IPS-15b (cell line): ENCODE measurements at regions not wholly inside any gene's neighbourhood (a gene's known extent, or its start where the extent isn't known, plus 50 kb on each side); places are given as distances from the start of the nearest gene placed in this dataset.
"Not testable (repeated sequence)": the region's sequence is repeated elsewhere in the genome, so short reads cannot be mapped to it uniquely, and the experiment has no call there.

Experiments used
- H3K27me3 ChIP-seq: one replicate; pipeline ENCODE4 v1.6.1; 2013; ENCODE audit warnings: low read length; ENCODE audit not compliant: control insufficient read depth, insufficient read depth
- H3K36me3 ChIP-seq: one replicate; pipeline ENCODE4 v1.6.1; 2013; ENCODE audit warnings: low read length; ENCODE audit not compliant: control insufficient read depth, insufficient read depth
- H3K4me1 ChIP-seq: one replicate; pipeline ENCODE4 v1.6.1; 2013; ENCODE audit warnings: mild to moderate bottlenecking, low read length; ENCODE audit not compliant: control insufficient read depth, insufficient read depth
- H3K4me3 ChIP-seq: one replicate; pipeline ENCODE4 v1.5.1; 2013; ENCODE audit warnings: low read depth, low read length
- H3K9ac ChIP-seq: one replicate; pipeline ENCODE4 v1.6.1; 2013; ENCODE audit warnings: low read depth, mild to moderate bottlenecking, low read length
- H3K9me3 ChIP-seq: one replicate; pipeline ENCODE4 v1.6.1; 2013; ENCODE audit warnings: mild to moderate bottlenecking, low read length; ENCODE audit not compliant: control insufficient read depth, insufficient read depth

DNA sequence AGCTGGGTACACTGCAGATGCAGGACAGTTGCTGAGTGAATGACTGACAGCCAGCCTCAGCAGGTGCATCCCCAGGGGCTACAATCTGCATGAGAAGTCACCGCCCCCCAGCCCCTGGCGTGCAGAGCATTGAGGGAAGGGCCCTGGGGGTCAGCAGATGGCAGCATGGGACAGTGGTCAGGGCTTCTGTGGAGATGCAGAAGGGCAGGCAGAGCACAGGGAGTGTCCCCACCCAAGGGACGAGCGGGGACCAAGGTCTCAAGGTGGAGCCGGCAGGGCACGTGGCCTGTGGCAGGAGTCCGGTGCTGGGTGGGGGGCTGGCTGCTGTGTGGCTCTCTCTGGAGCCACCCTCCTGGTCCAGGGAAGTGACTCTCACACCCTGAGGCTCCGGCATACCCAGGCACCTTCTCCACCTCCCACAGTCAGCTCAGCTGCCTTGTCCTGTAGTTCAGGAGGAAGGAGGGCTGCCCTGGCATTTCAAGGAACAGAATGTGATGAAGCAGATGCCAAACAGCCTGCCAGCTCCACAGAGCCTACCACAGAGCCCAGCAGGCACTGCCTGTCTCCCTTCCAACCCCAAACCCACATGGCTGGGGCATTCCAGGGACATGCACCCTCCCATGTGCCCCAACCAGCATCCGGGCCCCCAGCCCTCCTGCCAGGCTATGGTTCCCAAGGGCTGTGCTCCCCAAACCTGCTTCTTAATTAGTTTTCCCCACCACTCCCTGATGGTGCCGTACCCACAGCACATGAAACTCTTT, 114.5 kb downstream of the TMEM130 start:
- Histone ChIP-seq H3K9ac (no peak overlapping the region), H3K27me3 (no peaks in the 10 kb centered on the region), H3K4me3 (no peak overlapping the region)

DNA sequence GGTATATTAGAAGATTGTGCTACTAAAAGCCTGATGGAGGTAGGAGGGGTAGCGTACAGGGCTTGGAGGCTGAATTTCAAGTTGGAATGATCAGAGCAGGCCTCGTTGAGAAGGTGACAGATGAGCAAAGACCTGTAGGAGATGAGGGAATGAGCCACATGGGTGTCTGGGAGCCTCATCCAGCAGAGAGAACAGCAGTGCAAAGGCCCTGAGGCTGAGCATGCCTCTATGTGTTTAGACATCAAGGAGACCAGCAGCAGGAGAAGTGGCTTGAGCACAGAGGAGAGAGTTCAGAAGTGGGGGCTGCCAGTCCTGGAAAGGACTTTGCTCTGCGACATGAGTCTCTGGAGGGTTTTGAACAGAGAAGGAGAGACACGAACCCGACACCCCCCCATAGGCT, 111.7 kb downstream of the TMEM130 start:
- Histone ChIP-seq H3K9ac (no peak overlapping the region), H3K4me3 (no peak overlapping the region), H3K4me1 (no peaks in the 10 kb centered on the region), H3K27me3 (no peaks in the 10 kb centered on the region), H3K36me3 (no peaks in the 10 kb centered on the region), H3K9me3 (no peaks in the 10 kb centered on the region)

More for the DNA sequence above, 114.5 kb downstream of the TMEM130 start:
- Histone ChIP-seq H3K36me3 (no peaks in the 10 kb centered on the region), H3K4me1 (no peaks in the 10 kb centered on the region), H3K9me3 (no peaks in the 10 kb centered on the region)

GRCh38 chr7:98760201-98760651, 109.6 kb downstream of the TMEM130 start:
- Histone ChIP-seq H3K4me1 (no peaks in the 10 kb centered on the region), H3K27me3 (no peaks in the 10 kb centered on the region), H3K36me3 (no peaks in the 10 kb centered on the region), H3K9ac (no peak overlapping the region), H3K9me3 (no peaks in the 10 kb centered on the region), H3K4me3 (no peak overlapping the region)

DNA sequence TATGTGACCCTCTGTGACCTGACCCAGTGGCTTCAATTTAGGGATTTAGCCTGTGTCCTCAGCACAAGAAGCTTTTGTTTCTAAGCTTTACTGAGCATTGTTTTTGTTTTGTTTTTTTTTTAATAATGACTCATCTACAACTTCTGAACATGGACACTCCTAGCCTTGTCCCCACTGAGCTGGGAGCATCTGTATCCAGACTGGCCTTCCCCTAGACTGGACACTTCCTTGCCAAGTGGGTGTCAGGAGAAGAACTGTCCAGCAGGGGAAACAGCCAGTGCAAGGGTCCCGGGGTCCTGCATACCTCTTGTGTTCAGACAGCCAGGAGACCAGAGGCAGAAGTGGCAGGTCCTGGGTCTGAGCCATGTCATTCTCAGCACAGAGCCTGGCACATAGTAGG, 108.6 kb downstream of the TMEM130 start:
- Histone ChIP-seq H3K9ac (no peak overlapping the region), H3K9me3 (no peaks in the 10 kb centered on the region), H3K4me1 (no peaks in the 10 kb centered on the region), H3K4me3 (no peak overlapping the region), H3K36me3 (no peaks in the 10 kb centered on the region), H3K27me3 (no peaks in the 10 kb centered on the region)

DNA sequence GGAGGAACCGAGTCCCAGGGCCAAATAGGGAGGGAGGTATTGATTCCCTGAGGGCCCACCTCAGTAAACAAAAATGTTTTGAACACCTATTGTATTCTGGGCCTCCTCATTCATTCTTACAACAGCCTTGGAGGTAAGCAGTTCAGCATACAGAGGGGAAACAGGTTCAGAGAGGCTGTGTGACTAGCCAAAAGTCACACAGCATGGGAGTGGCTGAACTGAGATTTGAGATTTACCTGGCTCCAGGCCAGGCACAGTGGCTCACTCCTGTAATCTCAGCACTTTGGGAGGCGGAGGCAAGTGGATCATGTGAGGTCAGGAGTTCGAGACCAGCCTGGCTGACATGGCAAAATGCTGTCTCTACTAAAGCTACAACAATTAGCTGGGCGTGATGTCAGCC, 107.2 kb downstream of the TMEM130 start:
- Histone ChIP-seq H3K4me1 (no peaks in the 10 kb centered on the region), H3K9me3 (no peaks in the 10 kb centered on the region), H3K9ac (no peak overlapping the region), H3K4me3 (no peak overlapping the region), H3K36me3 (no peaks in the 10 kb centered on the region), H3K27me3 (no peaks in the 10 kb centered on the region)

- no peaks in the 10 kb centered on the region for H3K27me3 ChIP-seq
- no peaks in the 10 kb centered on the region for H3K4me1 ChIP-seq
- H3K36me3 ChIP-seq = no peaks in the 10 kb centered on the region
- H3K4me3 ChIP-seq = no peak overlapping the region
- no peak overlapping the region for H3K9ac ChIP-seq
- no peaks in the 10 kb centered on the region for H3K9me3 ChIP-seq
Observed at GRCh38 chr7:98763441-98763840, 106.4 kb downstream of the TMEM130 start.

DNA sequence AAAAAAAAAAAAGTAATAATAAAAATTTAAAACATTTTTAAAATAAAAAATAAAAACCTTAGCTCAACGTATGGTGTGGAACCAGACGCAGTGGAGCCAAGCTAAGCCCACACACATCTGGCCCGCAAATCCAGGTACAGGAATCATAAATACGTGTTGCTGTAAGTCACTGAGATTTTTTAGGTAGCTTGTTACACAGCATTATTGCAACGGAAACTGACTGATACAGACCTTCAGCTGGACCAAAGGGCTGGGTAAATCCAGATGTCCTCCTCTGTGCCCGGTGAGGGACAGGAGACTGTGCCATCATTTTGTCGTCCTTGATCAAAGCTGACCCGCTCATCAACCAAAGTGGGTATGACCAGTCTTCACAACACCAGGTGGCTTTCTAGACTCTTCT, 104.9 kb downstream of the TMEM130 start:
- H3K9ac ChIP-seq = no peak overlapping the region
- no peaks in the 10 kb centered on the region for H3K27me3 ChIP-seq
- no peaks in the 10 kb centered on the region for H3K36me3 ChIP-seq

GRCh38 chr7:98770085-98770484, 99.7 kb downstream of the TMEM130 start:
- H3K4me1 ChIP-seq = peaks cover 11% of the 10 kb centered on the region
- H3K27me3 ChIP-seq, H3K4me3 ChIP-seq, H3K9me3 ChIP-seq, H3K36me3 ChIP-seq, H3K9ac ChIP-seq: not testable (repeated sequence)

More for the DNA sequence above, 104.9 kb downstream of the TMEM130 start:
- no peaks in the 10 kb centered on the region for H3K9me3 ChIP-seq
- no peaks in the 10 kb centered on the region for H3K4me1 ChIP-seq
- H3K4me3 ChIP-seq = no peak overlapping the region

DNA sequence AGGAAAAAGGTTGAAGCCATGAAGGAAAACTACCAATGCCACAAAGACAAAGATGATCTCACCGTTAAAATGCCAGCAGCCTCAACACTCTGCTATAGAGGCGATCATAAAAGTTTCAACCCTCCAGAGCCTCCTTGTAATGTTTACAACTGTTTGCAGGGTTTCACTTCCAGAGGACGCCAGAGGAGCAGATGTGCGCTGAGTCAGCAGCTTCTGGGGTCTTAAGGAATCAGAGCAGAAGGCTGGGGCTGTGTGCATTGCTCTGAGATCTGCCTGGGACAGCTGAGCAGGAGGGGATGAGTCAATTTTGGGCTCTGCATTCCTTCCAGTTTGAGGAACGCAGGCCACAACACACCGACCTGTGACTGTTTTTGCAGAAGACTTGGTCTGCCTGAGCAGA, 98.3 kb downstream of the TMEM130 start:
- H3K4me3 ChIP-seq = peak overlapping the region; percentile 30
- no peak overlapping the region for H3K9ac ChIP-seq

GRCh38 chr7:98771941-98772603, 97.7 kb downstream of the TMEM130 start:
- no peaks in the 10 kb centered on the region for H3K27me3 ChIP-seq
- H3K9me3 ChIP-seq = no peaks in the 10 kb centered on the region
- H3K4me3 ChIP-seq = peak overlapping the region; percentile 30
- no peak overlapping the region for H3K9ac ChIP-seq
- H3K4me1 ChIP-seq = peaks cover 11% of the 10 kb centered on the region
- H3K36me3 ChIP-seq = no peaks in the 10 kb centered on the region

More for the DNA sequence above, 98.3 kb downstream of the TMEM130 start:
- Histone ChIP-seq H3K4me1 (peaks cover 11% of the 10 kb centered on the region), H3K36me3 (no peaks in the 10 kb centered on the region), H3K9me3 (no peaks in the 10 kb centered on the region), H3K27me3 (no peaks in the 10 kb centered on the region)

DNA sequence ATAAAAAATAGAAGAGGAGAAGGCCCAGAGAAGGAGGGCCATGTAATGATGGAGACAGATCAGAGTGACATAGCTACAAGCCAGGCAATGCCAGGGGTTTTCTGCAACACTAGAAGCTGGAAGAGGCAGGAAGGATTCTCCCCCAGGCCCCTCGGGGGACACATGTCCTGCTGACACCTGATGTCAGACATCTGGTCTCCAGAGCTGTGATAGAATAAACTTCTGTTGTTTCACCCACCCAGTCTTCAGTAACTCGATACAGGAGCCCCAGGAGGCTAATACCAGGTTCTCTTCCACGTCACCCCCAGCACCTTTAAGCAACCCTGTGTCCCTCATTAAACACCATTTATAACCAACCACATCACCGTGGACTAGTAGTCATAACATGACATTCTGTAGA, 94.9 kb downstream of the TMEM130 start:
- H3K36me3 ChIP-seq = no peaks in the 10 kb centered on the region
- no peaks in the 10 kb centered on the region for H3K9me3 ChIP-seq
- no peaks in the 10 kb centered on the region for H3K27me3 ChIP-seq
- H3K4me1 ChIP-seq = peaks cover 11% of the 10 kb centered on the region
- H3K9ac ChIP-seq = no peak overlapping the region
- no peak overlapping the region for H3K4me3 ChIP-seq

GRCh38 chr7:98777051-98777450, 92.8 kb downstream of the TMEM130 start:
- no peak overlapping the region for H3K9ac ChIP-seq
- H3K4me1 ChIP-seq = peaks cover 3% of the 10 kb centered on the region

More at GRCh38 chr7:98777051-98777450, 92.8 kb downstream of the TMEM130 start:
- Histone ChIP-seq H3K36me3 (no peaks in the 10 kb centered on the region), H3K27me3 (no peaks in the 10 kb centered on the region), H3K9me3 (no peaks in the 10 kb centered on the region), H3K4me3 (no peak overlapping the region)
